CD14-positive monocyte (primary cell): ENCODE measurements at regions not wholly inside any gene's neighbourhood (a gene's known extent, or its start where the extent isn't known, plus 50 kb on each side); places are given as distances from the start of the nearest gene placed in this dataset.

Experiments
- DNase-seq, 3 donors: peaks; one replicate each; pipeline ENCODE4 v3.0.0-alpha.2; 2011 to 2022
- H2AFZ ChIP-seq: 2 replicates; pipeline ENCODE4 v1.6.0; 2012; ENCODE audit warnings: mild to moderate bottlenecking, low read depth, low read length, inconsistent platforms; ENCODE audit not compliant: insufficient read depth, poor library complexity, severe bottlenecking
- H3K27ac ChIP-seq, 2 donors: 1 replicate in 1 of 2; 2 replicates in 1 of 2; pipeline ENCODE4 v1.5.1; 2012 to 2013; ENCODE audit warnings: low read length in 2 of 2, control low read depth in 1 of 2, inconsistent platforms in 1 of 2, low read depth in 1 of 2, mild to moderate bottlenecking in 1 of 2
- H3K27me3 ChIP-seq, 2 donors: one replicate each; pipeline versions ENCODE4 v1.6.0 to v1.6.1; 2011 to 2013; ENCODE audit warnings: low read length in 2 of 2; ENCODE audit not compliant: control insufficient read depth in 2 of 2, insufficient read depth in 2 of 2
- H3K36me3 ChIP-seq, 2 donors: replicated peaks in 1 of 2; 1 replicate in 1 of 2; 2 replicates in 1 of 2; pipeline versions ENCODE4 v1.5.1 to v1.6.1; 2012 to 2013; ENCODE audit warnings: low read length in 2 of 2, control low read depth in 1 of 2, inconsistent platforms in 1 of 2, mild to moderate bottlenecking in 1 of 2; ENCODE audit not compliant: insufficient read depth in 2 of 2, control insufficient read depth in 1 of 2
- H3K4me1 ChIP-seq, 2 donors: 1 replicate in 1 of 2; 2 replicates in 1 of 2; pipeline versions ENCODE4 v1.5.1 to v1.6.1; 2012 to 2013; ENCODE audit warnings: low read length in 2 of 2, control low read depth in 1 of 2, inconsistent platforms in 1 of 2, mild to moderate bottlenecking in 1 of 2, moderate library complexity in 1 of 2; ENCODE audit not compliant: insufficient read depth in 2 of 2, control insufficient read depth in 1 of 2
- H3K4me2 ChIP-seq: replicated peaks from 2 replicates; pipeline ENCODE3; 2012; ENCODE audit warnings: low read length, moderate library complexity, mild to moderate bottlenecking; ENCODE audit not compliant: poor library complexity, severe bottlenecking; ENCODE audit errors: extremely low read depth
- H3K4me3 ChIP-seq, 3 experiments: fragments of 200-600 bp in 1 of 3; sonication (generic) in 1 of 3; replicated peaks in 1 of 3; 1 replicate in 2 of 3; 2 replicates in 1 of 3; pipeline ENCODE4 v1.5.1; 2011 to 2013; ENCODE audit warnings: low read length in 3 of 3, mild to moderate bottlenecking in 3 of 3, control low read depth in 2 of 3, low read depth in 2 of 3, inconsistent platforms in 1 of 3, moderate library complexity in 1 of 3
- H3K79me2 ChIP-seq: 2 replicates; pipeline ENCODE4 v1.6.0; 2012; ENCODE audit warnings: mild to moderate bottlenecking, control low read depth, inconsistent platforms, low read length, moderate library complexity; ENCODE audit not compliant: insufficient read depth
- H3K9ac ChIP-seq: 2 replicates; pipeline ENCODE4 v1.6.0; 2017; ENCODE audit warnings: low read length, mild to moderate bottlenecking; ENCODE audit not compliant: insufficient read depth, poor library complexity, severe bottlenecking
- H3K9me3 ChIP-seq, 2 donors: replicated peaks in 1 of 2; 1 replicate in 1 of 2; 2 replicates in 1 of 2; pipeline versions ENCODE4 v1.5.1 to v1.6.1; 2012 to 2013; ENCODE audit warnings: low read length in 2 of 2, control low read depth in 1 of 2; ENCODE audit not compliant: control insufficient read depth in 1 of 2, insufficient read depth in 1 of 2
- H4K20me1 ChIP-seq: 2 replicates; pipeline ENCODE4 v1.6.0; 2012; ENCODE audit warnings: mild to moderate bottlenecking, low read length, control low read depth, moderate library complexity; ENCODE audit not compliant: insufficient read depth
- H3K27ac Mint-ChIP-seq, 7 donors: one replicate each; pipeline ENCODE4 v1.8.0; 2020; ENCODE audit warnings: mild to moderate bottlenecking in 7 of 7, mixed read lengths in 7 of 7, moderate library complexity in 6 of 7, inconsistent platforms in 2 of 7
- H3K27me3 Mint-ChIP-seq, 3 donors: one replicate each; pipeline ENCODE4 v1.8.0; 2021 to 2022; ENCODE audit warnings: low read depth in 3 of 3, mild to moderate bottlenecking in 3 of 3, mixed read lengths in 3 of 3, moderate library complexity in 3 of 3, inconsistent platforms in 1 of 3
- H3K36me3 Mint-ChIP-seq, 2 donors: one replicate each; pipeline ENCODE4 v1.8.0; 2020; ENCODE audit warnings: mixed read lengths in 2 of 2, inconsistent platforms in 1 of 2, mild to moderate bottlenecking in 1 of 2
- H3K4me1 Mint-ChIP-seq: one replicate; pipeline ENCODE4 v1.8.0; 2020; ENCODE audit warnings: mild to moderate bottlenecking, mixed read lengths
- H3K4me3 Mint-ChIP-seq, 2 donors: one replicate each; pipeline ENCODE4 v1.8.0; 2020; ENCODE audit warnings: mild to moderate bottlenecking in 2 of 2, mixed read lengths in 2 of 2, moderate library complexity in 1 of 2
- H3K9me3 Mint-ChIP-seq, 7 donors: one replicate each; pipeline ENCODE4 v1.8.0; 2020 to 2022; ENCODE audit warnings: mixed read lengths in 7 of 7, mild to moderate bottlenecking in 6 of 7, moderate library complexity in 6 of 7, inconsistent platforms in 2 of 7
- WGBS: methylation state at CpG from one replicate; pipeline ENCODE4 v1.1.5; 2013; ENCODE audit warnings: missing lambda C conversion rate; ENCODE audit not compliant: insufficient coverage; 5-methylcytosine and 5-hydroxymethylcytosine counted together
- intact Hi-C, 2 donors: fragments of 100-400 bp; cut with micrococcal nuclease; formaldehyde crosslinking; loops; one replicate each; pipeline versions ENCODE4 v1.15.0 to v1.15.1; 2023
- TF ChIP-seq, protein P1 (sequence below): fragments of 200-600 bp; IDR thresholded peaks from one replicate; pipeline ENCODE4 v1.8.0; 2022; ENCODE audit warnings: antibody characterized with exemption, mild to moderate bottlenecking

GRCh38 chr18:1292167-1292566 is 387.5 kb downstream of the ADCYAP1 start:
- Mint-ChIP-seq H3K9me3 (peaks cover 0 to 9% (median 4%) of the 10 kb centered on the region in 7 donors), H3K27me3 (peaks cover 0 to 2% (median 0%) of the 10 kb centered on the region in 3 donors), H3K27ac (no peak overlapping the region), H3K36me3 (no peaks in the 10 kb centered on the region), H3K4me3 (no peak overlapping the region), H3K4me1 (no peaks in the 10 kb centered on the region)
- DNase-seq: no peak
- Histone ChIP-seq H3K36me3 (no peaks in the 10 kb centered on the region), H3K9ac (no peak overlapping the region), H3K27me3 (no peaks in the 10 kb centered on the region), H3K4me1 (no peaks in the 10 kb centered on the region), H3K9me3 (peaks cover 0 to 5% of the 10 kb centered on the region in 2 donors), H3K27ac (no peak overlapping the region), H3K4me3 (no peak overlapping the region), H3K79me2 (no peaks in the 10 kb centered on the region), H3K4me2 (no peak overlapping the region), H2AFZ (no peak overlapping the region), H4K20me1 (no peaks in the 10 kb centered on the region)
- TF ChIP-seq, protein P1, sequence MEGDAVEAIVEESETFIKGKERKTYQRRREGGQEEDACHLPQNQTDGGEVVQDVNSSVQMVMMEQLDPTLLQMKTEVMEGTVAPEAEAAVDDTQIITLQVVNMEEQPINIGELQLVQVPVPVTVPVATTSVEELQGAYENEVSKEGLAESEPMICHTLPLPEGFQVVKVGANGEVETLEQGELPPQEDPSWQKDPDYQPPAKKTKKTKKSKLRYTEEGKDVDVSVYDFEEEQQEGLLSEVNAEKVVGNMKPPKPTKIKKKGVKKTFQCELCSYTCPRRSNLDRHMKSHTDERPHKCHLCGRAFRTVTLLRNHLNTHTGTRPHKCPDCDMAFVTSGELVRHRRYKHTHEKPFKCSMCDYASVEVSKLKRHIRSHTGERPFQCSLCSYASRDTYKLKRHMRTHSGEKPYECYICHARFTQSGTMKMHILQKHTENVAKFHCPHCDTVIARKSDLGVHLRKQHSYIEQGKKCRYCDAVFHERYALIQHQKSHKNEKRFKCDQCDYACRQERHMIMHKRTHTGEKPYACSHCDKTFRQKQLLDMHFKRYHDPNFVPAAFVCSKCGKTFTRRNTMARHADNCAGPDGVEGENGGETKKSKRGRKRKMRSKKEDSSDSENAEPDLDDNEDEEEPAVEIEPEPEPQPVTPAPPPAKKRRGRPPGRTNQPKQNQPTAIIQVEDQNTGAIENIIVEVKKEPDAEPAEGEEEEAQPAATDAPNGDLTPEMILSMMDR: no peak
- intact Hi-C loops: no loop called here

DNA sequence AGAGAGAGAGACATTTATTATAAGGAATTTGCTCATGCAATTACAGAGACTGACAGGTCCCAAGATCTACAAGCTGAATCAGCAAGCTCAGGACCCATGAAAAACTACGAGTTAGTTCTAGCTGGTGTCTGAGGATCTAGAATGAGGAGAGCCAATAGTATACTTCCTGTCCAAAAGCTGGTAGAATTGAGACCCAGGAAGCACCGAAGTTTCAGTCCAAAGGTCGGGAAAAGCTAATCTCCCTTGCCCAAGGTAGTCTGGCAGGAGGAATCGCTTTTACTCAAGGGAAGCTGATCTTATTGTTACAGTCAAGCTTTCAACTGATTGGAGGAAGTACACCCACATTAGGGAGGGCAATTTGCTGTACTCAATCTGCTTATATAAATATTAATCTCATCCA is 389.6 kb downstream of the ADCYAP1 start:
- peaks cover 0 to 2% (median 1%) of the 10 kb centered on the region in 3 donors for H3K27me3 Mint-ChIP-seq
- TF ChIP-seq, protein P1: no peak
- no peak overlapping the region for H3K4me3 Mint-ChIP-seq
- Histone ChIP-seq H3K79me2 (no peaks in the 10 kb centered on the region), H3K4me2 (no peak overlapping the region), H4K20me1 (no peaks in the 10 kb centered on the region), H2AFZ (no peak overlapping the region), H3K36me3 (no peaks in the 10 kb centered on the region), H3K9me3 (peaks cover 0 to 5% of the 10 kb centered on the region in 2 donors), H3K4me3 (no peak overlapping the region), H3K9ac (no peak overlapping the region), H3K27ac (no peak overlapping the region), H3K4me1 (no peaks in the 10 kb centered on the region), H3K27me3 (no peaks in the 10 kb centered on the region)
- no peaks in the 10 kb centered on the region for H3K4me1 Mint-ChIP-seq
- WGBS: 88% methylated on average over 3 of the region's 4 CpGs
- H3K27ac Mint-ChIP-seq: no peak overlapping the region
- H3K9me3 Mint-ChIP-seq: peaks cover 0 to 13% (median 5%) of the 10 kb centered on the region in 7 donors
- H3K36me3 Mint-ChIP-seq: no peaks in the 10 kb centered on the region
- intact Hi-C loops: no loop called here
- DNase-seq: no peak
